HG03354 (cell line): ENCODE measurements at regions not wholly inside any gene's neighbourhood (a gene's known extent, or its start where the extent isn't known, plus 50 kb on each side); places are given as distances from the start of the nearest gene placed in this dataset.

Experiments
- ATAC-seq: cut with Tn5 transposase; IDR thresholded peaks from one replicate; pipeline ENCODE4 v1.9.1; 2021; ENCODE audit warnings: mild to moderate bottlenecking; ENCODE audit not compliant: unreplicated experiment, poor library complexity, severe bottlenecking

GRCh38 chr3:178459038-178459410, 77.2 kb upstream of the KCNMB2 start:
- no peak for ATAC-seq

- no peak for ATAC-seq
Measured at GRCh38 chr3:178465260-178466180, 70.7 kb upstream of the KCNMB2 start.

GRCh38 chr3:178472941-178473340, 63.3 kb upstream of the KCNMB2 start:
- no peak for ATAC-seq

DNA sequence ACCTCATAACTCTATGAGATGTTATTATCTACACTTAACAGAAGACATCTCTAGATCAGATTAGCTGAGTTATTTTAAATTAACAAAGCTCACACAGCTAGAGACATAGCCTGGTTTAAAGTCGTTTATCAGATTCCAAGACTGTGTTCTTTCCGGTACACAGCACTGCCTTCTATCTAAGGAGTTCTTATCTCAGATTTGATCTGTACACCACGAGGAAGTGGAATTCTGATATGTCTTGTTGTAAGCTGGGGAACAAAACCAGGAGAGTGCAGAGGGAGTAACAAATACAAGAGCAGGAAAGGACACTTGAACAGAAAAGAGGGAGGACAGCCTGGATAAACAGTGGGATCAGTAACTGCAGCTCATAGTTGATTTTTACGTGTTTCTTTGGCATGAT, 61.7 kb upstream of the KCNMB2 start:
- ATAC-seq, result no peak

- ATAC-seq, result no peak
Measured at GRCh38 chr3:178475062-178475461, 61.2 kb upstream of the KCNMB2 start.

GRCh38 chr3:178476886-178477285, 59.4 kb upstream of the KCNMB2 start:
- ATAC-seq, result no peak

GRCh38 chr3:178479446-178479845, 56.8 kb upstream of the KCNMB2 start:
- no peak for ATAC-seq

GRCh38 chr3:178479860-178480259, 56.4 kb upstream of the KCNMB2 start:
- ATAC-seq, result no peak

- ATAC-seq, result peak; percentile 14
Measured at GRCh38 chr3:178480274-178480673, 56.0 kb upstream of the KCNMB2 start.

DNA sequence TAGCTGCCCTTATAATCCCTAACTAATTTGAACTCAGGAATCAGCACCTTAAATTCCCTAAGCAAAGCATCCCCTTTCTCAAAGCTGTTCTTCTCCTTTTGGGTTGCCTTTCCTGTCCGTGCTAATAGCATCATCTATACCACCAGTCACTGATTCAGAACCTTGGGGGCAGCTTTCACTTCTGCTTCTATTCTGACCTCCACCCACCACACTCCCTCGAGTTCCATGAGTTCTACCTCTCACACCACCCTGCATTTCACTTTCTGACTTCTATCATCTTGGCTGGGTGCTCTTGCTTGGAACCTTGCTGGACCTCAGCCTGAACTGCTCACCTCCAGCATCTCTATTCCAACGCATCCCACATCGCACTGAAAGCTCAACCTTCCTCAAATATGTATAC, 55.4 kb upstream of the KCNMB2 start:
- peak; percentile 94 for ATAC-seq

DNA sequence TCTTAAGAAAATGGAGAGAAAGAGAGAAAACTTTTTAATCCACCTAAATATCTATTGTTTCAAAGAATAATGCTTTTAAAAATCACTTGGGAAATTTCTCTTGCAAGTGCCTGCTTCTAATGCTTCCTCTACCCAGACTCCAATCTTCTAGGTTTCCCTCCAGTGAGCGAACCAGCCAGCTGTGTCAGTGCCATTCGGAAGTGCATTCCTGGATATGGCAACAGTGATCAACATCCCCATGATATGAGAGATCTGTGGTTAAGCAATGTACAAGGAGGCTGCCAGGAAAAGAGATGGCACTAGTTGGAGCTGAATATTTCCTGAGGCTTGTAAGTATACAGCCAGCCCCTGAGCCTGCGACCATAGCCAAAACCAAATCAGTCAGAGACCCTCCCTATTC, 53.3 kb upstream of the KCNMB2 start:
- no peak for ATAC-seq

DNA sequence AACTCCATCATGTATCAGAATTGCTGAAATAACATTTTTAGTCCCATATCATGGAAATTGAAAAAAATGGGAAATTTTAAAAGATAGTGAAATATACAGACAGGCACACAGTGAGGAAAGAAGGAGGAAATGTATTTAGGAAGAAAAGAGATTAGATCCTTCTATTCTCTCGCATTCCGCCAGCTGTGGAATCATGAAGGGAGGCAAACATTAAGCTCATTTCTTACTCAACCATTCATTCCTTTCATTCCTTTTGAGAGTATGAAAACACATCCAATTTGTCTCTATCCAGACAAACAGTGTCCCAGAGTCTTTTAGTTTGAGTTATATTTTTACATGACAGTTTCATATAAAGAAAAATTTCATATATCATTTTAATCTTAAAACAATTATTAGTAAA, 52.5 kb upstream of the KCNMB2 start:
- no peak for ATAC-seq

DNA sequence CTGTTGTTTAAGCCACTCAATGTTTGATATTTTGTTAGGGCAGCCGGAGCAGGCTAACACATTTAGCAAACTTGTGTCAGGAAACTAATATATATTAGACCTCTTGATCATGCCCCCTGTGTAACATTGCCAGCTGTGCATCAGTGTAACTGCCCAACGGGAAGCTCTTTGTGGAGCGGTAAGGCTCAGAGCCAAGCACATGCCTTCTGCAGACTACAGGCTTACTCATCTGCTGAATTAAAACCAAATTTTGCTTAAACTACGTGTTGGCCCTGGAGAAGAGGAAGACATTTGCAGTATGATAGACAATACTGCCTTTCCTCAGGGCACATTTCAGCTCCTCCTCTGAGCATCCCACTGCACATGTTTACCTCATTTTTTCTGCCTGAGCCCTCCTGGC, 50.5 kb upstream of the KCNMB2 start:
- ATAC-seq, result no peak
